Panc1 (cell line): ENCODE measurements at regions not wholly inside any gene's neighbourhood (a gene's known extent, or its start where the extent isn't known, plus 50 kb on each side); places are given as distances from the start of the nearest gene placed in this dataset.

Source experiments
- ATAC-seq: fragments of 200-7000 bp; cut with Tn5 transposase; 2 replicates; pipeline ENCODE4 v1.9.1; 2020; ENCODE audit warnings: mild to moderate bottlenecking, moderate library complexity
- BruUV-seq: library from RNA; stranded (reverse); fragments of 400-500 nt; replicated peaks from 2 replicates; lab custom pipeline; 2021; lab: Mats Ljungman, UMichigan
- CTCF ChIA-PET: fragments of 300-600 bp; sonication (Branson Sonifier 250); formaldehyde crosslinking; loops from one replicate; lab custom pipeline; 2022; ENCODE audit warnings: antibody characterized with exemption; lab: Charles Lee
- POLR2A ChIA-PET: fragments of 300-600 bp; sonication (Branson Sonifier 250); formaldehyde crosslinking; loops from one replicate; lab custom pipeline; 2022; ENCODE audit warnings: antibody characterized with exemption; lab: Charles Lee
- DNase-seq: peaks from one replicate; pipeline ENCODE4 v3.0.0-alpha.2; 2010; ENCODE audit warnings: low read depth, low spot score
- H3K27ac ChIP-seq: 2 replicates; pipeline ENCODE4 v1.5.1; 2011; ENCODE audit warnings: mild to moderate bottlenecking, low read length, inconsistent platforms
- H3K27me3 ChIP-seq: fragments of 200-500 bp; sonication (Bioruptor generic); 2 replicates; pipeline ENCODE4 v1.6.0; 2014; ENCODE audit warnings: low read length, inconsistent platforms; ENCODE audit not compliant: control insufficient read depth, insufficient read depth
- H3K36me3 ChIP-seq: fragments of 200-500 bp; sonication (Bioruptor generic); 2 replicates; pipeline ENCODE4 v1.5.1; 2014; ENCODE audit warnings: inconsistent platforms, mild to moderate bottlenecking, low read length, moderate library complexity; ENCODE audit not compliant: control insufficient read depth, insufficient read depth
- H3K4me1 ChIP-seq: 2 replicates; pipeline ENCODE4 v1.5.1; 2011; ENCODE audit warnings: inconsistent platforms, mild to moderate bottlenecking, low read length, moderate library complexity; ENCODE audit not compliant: control insufficient read depth, insufficient read depth
- H3K4me3 ChIP-seq, 2 experiments: 2 replicates each; pipeline ENCODE4 v1.5.1; 2011 to 2012; ENCODE audit warnings: low read depth in 2 of 2, low read length in 2 of 2, mild to moderate bottlenecking in 2 of 2, inconsistent platforms in 1 of 2, moderate library complexity in 1 of 2
- H3K9me3 ChIP-seq: fragments of 200-500 bp; sonication (Bioruptor generic); 2 replicates; pipeline ENCODE4 v1.5.1; 2014; ENCODE audit warnings: low read depth, mild to moderate bottlenecking, inconsistent platforms, low read length, moderate library complexity; ENCODE audit not compliant: control insufficient read depth, insufficient read depth
- POLR2AphosphoS5 ChIP-seq: IDR thresholded peaks from 2 replicates; pipeline ENCODE4 v1.6.1; 2012; ENCODE audit warnings: mild to moderate bottlenecking, low read depth, low read length, moderate library complexity
- SIN3A ChIP-seq: IDR thresholded peaks from 2 replicates; pipeline ENCODE4 v1.6.1; 2012; ENCODE audit warnings: low read depth, mild to moderate bottlenecking, low read length, moderate library complexity, borderline replicate concordance; ENCODE audit not compliant: insufficient read depth
- TCF7L2 ChIP-seq: IDR thresholded peaks from 2 replicates; pipeline ENCODE4 v1.6.1; 2011; ENCODE audit warnings: mild to moderate bottlenecking, low read depth, low read length, inconsistent platforms
- in situ Hi-C: cut with HindIII; loops from 2 replicates; pipeline ENCODE4 v1.10.0; 2016; ENCODE audit warnings: low sequenced_read_pairs, low pct_unique_long_range_greater_than_20kb
- intact Hi-C: fragments of 100-400 bp; cut with micrococcal nuclease; formaldehyde crosslinking; loops from one replicate; pipeline ENCODE4 v1.10.0; 2022; ENCODE audit not compliant: unreplicated experiment
- TF ChIP-seq, protein P1 (sequence below), 2 experiments: IDR thresholded peaks; 2 replicates each; pipeline ENCODE4 v1.6.1; 2011 to 2012; ENCODE audit warnings: low read depth in 2 of 2, control low read depth in 1 of 2, low read length in 1 of 2, mild to moderate bottlenecking in 1 of 2, moderate library complexity in 1 of 2; ENCODE audit not compliant: insufficient read depth in 1 of 2
- TF ChIP-seq, protein P2 (sequence below): fragments of 450-650 bp; IDR thresholded peaks from 2 replicates; pipeline ENCODE4 v1.5.1; 2017; ENCODE audit warnings: mild to moderate bottlenecking

DNA sequence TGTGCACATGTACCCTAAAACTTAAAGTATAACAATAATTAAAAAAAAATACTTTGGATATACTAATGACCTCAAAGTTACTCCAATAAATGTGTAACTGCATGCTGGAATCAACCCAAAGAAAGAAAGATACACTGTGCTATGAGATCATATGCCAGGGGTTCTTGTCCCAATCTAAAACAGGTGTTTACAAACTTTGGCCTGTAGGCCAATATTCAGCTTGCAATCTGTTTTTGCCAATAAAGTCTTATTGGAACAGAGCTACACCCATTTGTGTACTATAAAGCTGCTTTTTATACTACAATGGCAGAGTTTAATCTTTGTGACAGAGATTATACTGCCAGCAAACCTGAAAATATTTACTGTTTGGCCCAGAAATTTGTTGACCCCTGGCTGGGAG, 138.8 kb upstream of the AFF2 start:
- H3K36me3 ChIP-seq, result no peaks in the 10 kb centered on the region
- H3K4me3 ChIP-seq, result no peak overlapping the region
- no peak for ATAC-seq
- H3K27me3 ChIP-seq, result no peaks in the 10 kb centered on the region
- ChIA-PET CTCF (no interaction called here), POLR2A (no interaction called here)
- H3K4me1 ChIP-seq, result no peaks in the 10 kb centered on the region
- no peak for TF ChIP-seq TCF7L2
- TF ChIP-seq, protein P1, sequence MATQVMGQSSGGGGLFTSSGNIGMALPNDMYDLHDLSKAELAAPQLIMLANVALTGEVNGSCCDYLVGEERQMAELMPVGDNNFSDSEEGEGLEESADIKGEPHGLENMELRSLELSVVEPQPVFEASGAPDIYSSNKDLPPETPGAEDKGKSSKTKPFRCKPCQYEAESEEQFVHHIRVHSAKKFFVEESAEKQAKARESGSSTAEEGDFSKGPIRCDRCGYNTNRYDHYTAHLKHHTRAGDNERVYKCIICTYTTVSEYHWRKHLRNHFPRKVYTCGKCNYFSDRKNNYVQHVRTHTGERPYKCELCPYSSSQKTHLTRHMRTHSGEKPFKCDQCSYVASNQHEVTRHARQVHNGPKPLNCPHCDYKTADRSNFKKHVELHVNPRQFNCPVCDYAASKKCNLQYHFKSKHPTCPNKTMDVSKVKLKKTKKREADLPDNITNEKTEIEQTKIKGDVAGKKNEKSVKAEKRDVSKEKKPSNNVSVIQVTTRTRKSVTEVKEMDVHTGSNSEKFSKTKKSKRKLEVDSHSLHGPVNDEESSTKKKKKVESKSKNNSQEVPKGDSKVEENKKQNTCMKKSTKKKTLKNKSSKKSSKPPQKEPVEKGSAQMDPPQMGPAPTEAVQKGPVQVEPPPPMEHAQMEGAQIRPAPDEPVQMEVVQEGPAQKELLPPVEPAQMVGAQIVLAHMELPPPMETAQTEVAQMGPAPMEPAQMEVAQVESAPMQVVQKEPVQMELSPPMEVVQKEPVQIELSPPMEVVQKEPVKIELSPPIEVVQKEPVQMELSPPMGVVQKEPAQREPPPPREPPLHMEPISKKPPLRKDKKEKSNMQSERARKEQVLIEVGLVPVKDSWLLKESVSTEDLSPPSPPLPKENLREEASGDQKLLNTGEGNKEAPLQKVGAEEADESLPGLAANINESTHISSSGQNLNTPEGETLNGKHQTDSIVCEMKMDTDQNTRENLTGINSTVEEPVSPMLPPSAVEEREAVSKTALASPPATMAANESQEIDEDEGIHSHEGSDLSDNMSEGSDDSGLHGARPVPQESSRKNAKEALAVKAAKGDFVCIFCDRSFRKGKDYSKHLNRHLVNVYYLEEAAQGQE (IDR thresholded peaks at IDR 0.05; ENCODE audit: insufficient read depth in 1 of 2, low read depth in 2 of 2, low read length in 1 of 2), result no peak
- TF ChIP-seq POLR2AphosphoS5, result no peak
- TF ChIP-seq SIN3A, result no peak
- TF ChIP-seq, protein P2, sequence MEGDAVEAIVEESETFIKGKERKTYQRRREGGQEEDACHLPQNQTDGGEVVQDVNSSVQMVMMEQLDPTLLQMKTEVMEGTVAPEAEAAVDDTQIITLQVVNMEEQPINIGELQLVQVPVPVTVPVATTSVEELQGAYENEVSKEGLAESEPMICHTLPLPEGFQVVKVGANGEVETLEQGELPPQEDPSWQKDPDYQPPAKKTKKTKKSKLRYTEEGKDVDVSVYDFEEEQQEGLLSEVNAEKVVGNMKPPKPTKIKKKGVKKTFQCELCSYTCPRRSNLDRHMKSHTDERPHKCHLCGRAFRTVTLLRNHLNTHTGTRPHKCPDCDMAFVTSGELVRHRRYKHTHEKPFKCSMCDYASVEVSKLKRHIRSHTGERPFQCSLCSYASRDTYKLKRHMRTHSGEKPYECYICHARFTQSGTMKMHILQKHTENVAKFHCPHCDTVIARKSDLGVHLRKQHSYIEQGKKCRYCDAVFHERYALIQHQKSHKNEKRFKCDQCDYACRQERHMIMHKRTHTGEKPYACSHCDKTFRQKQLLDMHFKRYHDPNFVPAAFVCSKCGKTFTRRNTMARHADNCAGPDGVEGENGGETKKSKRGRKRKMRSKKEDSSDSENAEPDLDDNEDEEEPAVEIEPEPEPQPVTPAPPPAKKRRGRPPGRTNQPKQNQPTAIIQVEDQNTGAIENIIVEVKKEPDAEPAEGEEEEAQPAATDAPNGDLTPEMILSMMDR, result no peak
- in situ Hi-C loops, result no loop called here
- BruUV-seq, result no TSS peak
- intact Hi-C loops, result no loop called here
- no peak overlapping the region for H3K27ac ChIP-seq
- H3K9me3 ChIP-seq, result no peaks in the 10 kb centered on the region
- DNase-seq, result no peak

DNA sequence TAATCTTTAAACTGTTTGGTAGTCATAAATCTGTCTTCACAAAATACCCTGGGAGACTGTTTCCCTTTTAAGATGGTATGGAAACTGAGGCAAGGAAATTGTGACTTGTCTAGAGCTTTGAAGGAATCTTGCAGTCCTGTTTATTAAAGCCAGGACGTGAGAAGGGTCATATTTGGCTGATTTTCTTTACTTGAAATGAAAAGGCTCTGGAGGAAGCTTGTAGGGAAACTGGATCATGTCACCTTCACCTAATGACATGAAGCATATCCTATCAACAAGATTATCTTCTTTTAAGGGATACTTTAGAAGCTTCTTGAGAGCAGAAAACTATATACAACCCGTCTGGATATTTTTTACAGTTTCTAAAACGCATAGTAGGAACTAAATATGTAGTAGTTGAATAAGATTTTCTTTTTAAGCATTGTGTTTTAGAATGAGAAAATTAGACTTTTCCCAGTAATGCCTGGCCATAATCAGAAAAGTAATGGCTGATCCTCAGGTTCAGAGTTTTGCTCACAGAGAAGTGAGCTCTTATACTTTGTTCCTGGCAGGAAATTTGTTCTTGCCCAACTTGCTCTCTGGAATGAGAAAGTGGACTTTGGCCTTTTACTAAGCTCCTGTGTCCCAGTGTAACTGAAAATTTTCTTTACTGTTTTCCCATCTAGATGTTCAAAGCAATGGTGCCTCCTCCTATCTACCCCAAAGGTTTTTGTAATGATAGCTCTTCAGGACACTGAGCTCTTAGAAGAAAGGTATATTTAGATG, 136.8 kb upstream of the AFF2 start:
- Histone ChIP-seq H3K4me3 (no peak overlapping the region), H3K9me3 (0 out of 2 replicates have a peak, but pooled peaks cover 2% of the 10 kb centered on the region), H3K27ac (no peak overlapping the region), H3K27me3 (no peaks in the 10 kb centered on the region), H3K36me3 (no peaks in the 10 kb centered on the region), H3K4me1 (no peaks in the 10 kb centered on the region)
- CTCF ChIA-PET, result no interaction called here
- in situ Hi-C loops, result no loop called here
- no TSS peak for BruUV-seq
- ATAC-seq (no peak), DNase-seq (no peak)
- TF ChIP-seq, protein P2, result no peak
- no peak for TF ChIP-seq TCF7L2
- no peak for TF ChIP-seq SIN3A
- TF ChIP-seq, protein P1 (IDR thresholded peaks at IDR 0.05; ENCODE audit: insufficient read depth in 1 of 2, low read depth in 2 of 2, low read length in 1 of 2), result no peak
- no peak for TF ChIP-seq POLR2AphosphoS5
- POLR2A ChIA-PET, result no interaction called here
- intact Hi-C loops, result no loop called here
